ENCODE measurements at regions not wholly inside any gene's neighbourhood (a gene's known extent, or its start where the extent isn't known, plus 50 kb on each side); places are given as distances from the start of the nearest gene placed in this dataset.
"Not testable (repeated sequence)": the region's sequence is repeated elsewhere in the genome, so short reads cannot be mapped to it uniquely, and the experiment has no call there.

GRCh38 chr6:156423075-156423474 lies 354.1 kb upstream of the ARID1B start:
- TF ChIP-seq EZH2phosphoT487 (IDR thresholded peaks at IDR 0.05; ENCODE audit: borderline replicate concordance, low read depth, low read length), result no peak
- no peak for TF ChIP-seq CTCF (conservative IDR thresholded peaks at IDR 0.05; ENCODE audit: low read length)
- DNase-seq (ENCODE audit: low spot score), result no peak

GRCh38 chr6:156421933-156422332 lies 355.2 kb upstream of the ARID1B start:
- CTCF ChIA-PET (ENCODE audit: unreplicated experiment), result no interaction called here
- no peak overlapping the region for H2AFZ ChIP-seq (ENCODE audit: low read length)
- H3K4me3 ChIP-seq (ENCODE audit: low read depth, low read length, poor library complexity, severe bottlenecking), result no peak overlapping the region
- H3K4me2 ChIP-seq (ENCODE audit: low read length), result no peak overlapping the region
- no peak overlapping the region for H3K27ac ChIP-seq (ENCODE audit: low read depth, low read length, poor library complexity, severe bottlenecking)
- no peak for TF ChIP-seq CTCF (conservative IDR thresholded peaks at IDR 0.05; ENCODE audit: low read length)
- TF ChIP-seq EZH2phosphoT487 (IDR thresholded peaks at IDR 0.05; ENCODE audit: borderline replicate concordance, low read depth, low read length), result no peak
- DNase-seq (ENCODE audit: low spot score), result no peak
- H3K36me3 ChIP-seq (ENCODE audit: insufficient read depth, low read length), result no peaks in the 10 kb centered on the region; the same call in 1 of the 2 replicates
- intact Hi-C loops (cut with micrococcal nuclease; ENCODE audit: unreplicated experiment), result no loop called here
- no TSS peak for BruUV-seq (replicated peaks)
- no peaks in the 10 kb centered on the region for H3K9me3 ChIP-seq (ENCODE audit: low read length)
- peaks cover 7% of the 10 kb centered on the region for H3K4me1 ChIP-seq (ENCODE audit: insufficient read depth, low read length, poor library complexity, severe bottlenecking)
- POLR2A ChIA-PET, result no interaction called here
- no peaks in the 10 kb centered on the region for H3K79me2 ChIP-seq (ENCODE audit: insufficient read depth, low read depth, low read length)
- no peaks in the 10 kb centered on the region for H4K20me1 ChIP-seq (ENCODE audit: insufficient read depth, low read length)
- H3K9me2 ChIP-seq (ENCODE audit: insufficient read depth, low read length), result no peaks in the 10 kb centered on the region

More at GRCh38 chr6:156423075-156423474, 354.1 kb upstream of the ARID1B start:
- no peaks in the 10 kb centered on the region; the same call in 1 of the 2 replicates for H3K36me3 ChIP-seq (ENCODE audit: insufficient read depth, low read length)
- H3K4me1 ChIP-seq (ENCODE audit: insufficient read depth, low read length, poor library complexity, severe bottlenecking), result peaks cover 7% of the 10 kb centered on the region
- no peaks in the 10 kb centered on the region for H3K9me3 ChIP-seq (ENCODE audit: low read length)
- no peaks in the 10 kb centered on the region for H4K20me1 ChIP-seq (ENCODE audit: insufficient read depth, low read length)
- no peaks in the 10 kb centered on the region for H3K9me2 ChIP-seq (ENCODE audit: insufficient read depth, low read length)
- POLR2A ChIA-PET, result interaction anchor here (0.5 to 1.0 kb wide), 3 partner anchors 29 to 1795 kb away, joined by 4 to 5 read pairs (median 4); no protein-coding TSS in a partner anchor
- intact Hi-C loops (cut with micrococcal nuclease; ENCODE audit: unreplicated experiment), result no loop called here
- CTCF ChIA-PET (ENCODE audit: unreplicated experiment), result no interaction called here
- H3K79me2 ChIP-seq (ENCODE audit: insufficient read depth, low read depth, low read length), result no peaks in the 10 kb centered on the region
- no peak overlapping the region for H3K27ac ChIP-seq (ENCODE audit: low read depth, low read length, poor library complexity, severe bottlenecking)
- no TSS peak for BruUV-seq (replicated peaks)
- H2AFZ ChIP-seq (ENCODE audit: low read length), result no peak overlapping the region
- no peak overlapping the region for H3K4me3 ChIP-seq (ENCODE audit: low read depth, low read length, poor library complexity, severe bottlenecking)
- no peak overlapping the region for H3K4me2 ChIP-seq (ENCODE audit: low read length)

GRCh38 chr6:156421301-156421700 lies 355.9 kb upstream of the ARID1B start:
- H3K27ac ChIP-seq (ENCODE audit: low read depth, low read length, poor library complexity, severe bottlenecking); intact Hi-C loops (cut with micrococcal nuclease; ENCODE audit: unreplicated experiment); H3K79me2 ChIP-seq (ENCODE audit: insufficient read depth, low read depth, low read length); H3K36me3 ChIP-seq (ENCODE audit: insufficient read depth, low read length); BruUV-seq (replicated peaks); H3K9me2 ChIP-seq (ENCODE audit: insufficient read depth, low read length); H3K9me3 ChIP-seq (ENCODE audit: low read length); CTCF ChIA-PET (ENCODE audit: unreplicated experiment); H3K4me3 ChIP-seq (ENCODE audit: low read depth, low read length, poor library complexity, severe bottlenecking); DNase-seq (ENCODE audit: low spot score); H4K20me1 ChIP-seq (ENCODE audit: insufficient read depth, low read length); H3K4me1 ChIP-seq (ENCODE audit: insufficient read depth, low read length, poor library complexity, severe bottlenecking); H2AFZ ChIP-seq (ENCODE audit: low read length); H3K4me2 ChIP-seq (ENCODE audit: low read length): not testable (repeated sequence)
- POLR2A ChIA-PET, result interaction anchor here (0.7 kb wide), 1 partner anchor 247 kb away, joined by 3 read pairs; no protein-coding TSS in a partner anchor

Data from OCI-LY7 (cell line).